C4-2B (cell line): ENCODE measurements at regions not wholly inside any gene's neighbourhood (a gene's known extent, or its start where the extent isn't known, plus 50 kb on each side); places are given as distances from the start of the nearest gene placed in this dataset.

ENCODE experiments used
- H3K27ac ChIP-seq: fragments of 450-650 bp; 2 replicates; pipeline ENCODE4 v1.5.1; 2017
- ZFX ChIP-seq: fragments of 450-650 bp; IDR thresholded peaks from 2 replicates; pipeline ENCODE4 v1.6.1; 2017
- TF ChIP-seq, protein P1 (sequence below): fragments of 450-650 bp; conservative IDR thresholded peaks from 2 replicates; pipeline ENCODE4 v1.5.1; 2017; ENCODE audit warnings: mild to moderate bottlenecking

DNA sequence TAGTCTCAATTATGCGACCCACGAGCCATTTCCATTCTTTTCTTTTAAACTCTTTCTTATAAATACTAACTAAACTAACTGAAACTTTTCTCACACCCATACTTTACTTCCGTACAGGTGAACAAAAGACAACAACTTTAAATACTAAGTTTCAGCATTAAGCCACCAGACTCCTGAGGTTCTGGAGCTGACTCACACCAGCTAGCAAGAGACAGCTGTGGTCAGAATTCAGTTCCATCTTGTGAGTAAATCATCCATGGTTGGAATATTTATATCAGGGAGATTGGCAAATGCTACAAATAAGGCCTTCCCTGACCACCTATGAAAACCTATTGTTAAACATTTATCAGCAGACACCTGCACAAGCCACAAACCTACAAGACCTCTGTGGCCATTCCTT is 897.0 kb downstream of the EFNB2 start:
- TF ChIP-seq, protein P1, sequence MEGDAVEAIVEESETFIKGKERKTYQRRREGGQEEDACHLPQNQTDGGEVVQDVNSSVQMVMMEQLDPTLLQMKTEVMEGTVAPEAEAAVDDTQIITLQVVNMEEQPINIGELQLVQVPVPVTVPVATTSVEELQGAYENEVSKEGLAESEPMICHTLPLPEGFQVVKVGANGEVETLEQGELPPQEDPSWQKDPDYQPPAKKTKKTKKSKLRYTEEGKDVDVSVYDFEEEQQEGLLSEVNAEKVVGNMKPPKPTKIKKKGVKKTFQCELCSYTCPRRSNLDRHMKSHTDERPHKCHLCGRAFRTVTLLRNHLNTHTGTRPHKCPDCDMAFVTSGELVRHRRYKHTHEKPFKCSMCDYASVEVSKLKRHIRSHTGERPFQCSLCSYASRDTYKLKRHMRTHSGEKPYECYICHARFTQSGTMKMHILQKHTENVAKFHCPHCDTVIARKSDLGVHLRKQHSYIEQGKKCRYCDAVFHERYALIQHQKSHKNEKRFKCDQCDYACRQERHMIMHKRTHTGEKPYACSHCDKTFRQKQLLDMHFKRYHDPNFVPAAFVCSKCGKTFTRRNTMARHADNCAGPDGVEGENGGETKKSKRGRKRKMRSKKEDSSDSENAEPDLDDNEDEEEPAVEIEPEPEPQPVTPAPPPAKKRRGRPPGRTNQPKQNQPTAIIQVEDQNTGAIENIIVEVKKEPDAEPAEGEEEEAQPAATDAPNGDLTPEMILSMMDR, result no peak
- no peak for TF ChIP-seq ZFX
- no peak overlapping the region for H3K27ac ChIP-seq

- H3K27ac ChIP-seq, result no peak overlapping the region
- TF ChIP-seq, protein P1, result no peak
- TF ChIP-seq ZFX, result no peak
Observed at GRCh38 chr13:105634059-105634458, 901.4 kb downstream of the EFNB2 start.

DNA sequence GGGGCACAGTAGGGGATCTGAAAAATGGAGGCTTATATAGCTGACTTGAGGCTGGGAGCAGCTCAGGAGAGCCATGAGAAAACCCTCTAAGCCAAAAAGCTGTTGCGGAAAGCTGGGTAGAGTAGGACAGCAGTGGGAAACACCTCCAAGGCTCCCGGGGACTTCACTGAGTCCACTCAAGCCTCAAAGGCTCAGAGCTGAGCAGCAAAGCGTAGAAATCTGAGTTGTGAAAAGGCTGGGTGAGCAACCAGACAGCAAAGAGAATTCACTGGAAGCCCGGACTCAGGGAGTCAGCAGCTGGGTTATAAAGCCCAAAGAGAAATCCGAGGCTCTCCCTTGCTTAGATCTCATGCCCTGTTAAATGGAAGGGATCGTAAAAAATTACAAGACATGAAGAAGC is 905.0 kb downstream of the EFNB2 start:
- H3K27ac ChIP-seq, result no peak overlapping the region
- TF ChIP-seq, protein P1, result no peak
- no peak for TF ChIP-seq ZFX

- no peak for TF ChIP-seq ZFX
- TF ChIP-seq, protein P1, result no peak
- H3K27ac ChIP-seq, result no peak overlapping the region
Observed at GRCh38 chr13:105627270-105627669, 908.2 kb downstream of the EFNB2 start.

GRCh38 chr13:105625691-105626090 is 909.8 kb downstream of the EFNB2 start:
- no peak overlapping the region for H3K27ac ChIP-seq
- TF ChIP-seq ZFX, result no peak
- TF ChIP-seq, protein P1, result no peak

GRCh38 chr13:105616333-105617075 is 919.0 kb downstream of the EFNB2 start:
- TF ChIP-seq, protein P1, result no peak
- no peak for TF ChIP-seq ZFX
- no peak overlapping the region for H3K27ac ChIP-seq

- H3K27ac ChIP-seq, result no peak overlapping the region
- no peak for TF ChIP-seq ZFX
- TF ChIP-seq, protein P1, result no peak
Observed at GRCh38 chr13:105612541-105612940, 922.9 kb downstream of the EFNB2 start.
